OCI-LY7 (cell line): ENCODE measurements at regions not wholly inside any gene's neighbourhood (a gene's known extent, or its start where the extent isn't known, plus 50 kb on each side); places are given as distances from the start of the nearest gene placed in this dataset.

Experiments used
- BruUV-seq: library from RNA; stranded (reverse); fragments of 400-500 nt; replicated peaks from 2 replicates; lab custom pipeline; 2021; lab: Mats Ljungman, UMichigan
- CTCF ChIA-PET: fragments of 300-600 bp; sonication (Branson Sonifier 250); formaldehyde crosslinking; loops from one replicate; lab custom pipeline; 2022; ENCODE audit warnings: antibody characterized with exemption; ENCODE audit not compliant: unreplicated experiment; lab: Charles Lee
- POLR2A ChIA-PET: fragments of 300-600 bp; sonication (Branson Sonifier 250); formaldehyde crosslinking; loops from one replicate; lab custom pipeline; 2022; ENCODE audit warnings: antibody characterized with exemption; lab: Charles Lee
- DNase-seq: peaks from one replicate; pipeline ENCODE4 v3.0.0-alpha.2; 2015; ENCODE audit warnings: low spot score
- H2AFZ ChIP-seq: fragments of 200-600 bp; sonication (generic), shearing (Covaris generic); 2 replicates; pipeline ENCODE4 v1.6.1; 2014; ENCODE audit warnings: mild to moderate bottlenecking, antibody characterized with exemption, low read length, moderate library complexity
- H3K27ac ChIP-seq: fragments of 200-600 bp; sonication (generic); 2 replicates; pipeline ENCODE4 v1.5.1; 2014; ENCODE audit warnings: mixed run types, low read depth, mild to moderate bottlenecking, moderate library complexity, low read length, inconsistent platforms; ENCODE audit not compliant: poor library complexity, severe bottlenecking
- H3K36me3 ChIP-seq: fragments of 200-600 bp; sonication (generic); 2 replicates; pipeline ENCODE4 v1.6.1; 2014; ENCODE audit warnings: mild to moderate bottlenecking, antibody characterized with exemption, low read length, moderate library complexity, mixed read lengths; ENCODE audit not compliant: insufficient read depth
- H3K4me1 ChIP-seq: fragments of 200-600 bp; sonication (generic); 2 replicates; pipeline ENCODE4 v1.5.1; 2014; ENCODE audit warnings: mild to moderate bottlenecking, low read length; ENCODE audit not compliant: insufficient read depth, poor library complexity, severe bottlenecking
- H3K4me2 ChIP-seq: fragments of 200-600 bp; sonication (generic); 2 replicates; pipeline ENCODE4 v1.6.1; 2014; ENCODE audit warnings: mild to moderate bottlenecking, low read length
- H3K4me3 ChIP-seq: fragments of 200-600 bp; sonication (generic); 2 replicates; pipeline ENCODE4 v1.5.1; 2014; ENCODE audit warnings: mild to moderate bottlenecking, low read depth, low read length; ENCODE audit not compliant: poor library complexity, severe bottlenecking
- H3K79me2 ChIP-seq: fragments of 200-600 bp; sonication (generic); 2 replicates; pipeline ENCODE4 v1.6.1; 2016; ENCODE audit warnings: low read depth, mild to moderate bottlenecking, low read length, moderate library complexity, mixed read lengths; ENCODE audit not compliant: insufficient read depth
- H3K9me2 ChIP-seq: fragments of 200-600 bp; sonication (generic); 2 replicates; pipeline ENCODE4 v1.6.1; 2016; ENCODE audit warnings: mild to moderate bottlenecking, low read length, mixed read lengths; ENCODE audit not compliant: insufficient read depth
- H3K9me3 ChIP-seq: fragments of 200-600 bp; sonication (generic); 2 replicates; pipeline ENCODE4 v1.6.1; 2014; ENCODE audit warnings: mild to moderate bottlenecking, mixed run types, low read length, mixed read lengths
- H4K20me1 ChIP-seq: fragments of 200-600 bp; sonication (generic); 2 replicates; pipeline ENCODE4 v1.6.1; 2014; ENCODE audit warnings: mild to moderate bottlenecking, antibody characterized with exemption, low read length, moderate library complexity, mixed read lengths; ENCODE audit not compliant: insufficient read depth
- CTCF ChIP-seq: fragments of 200-600 bp; sonication (generic); conservative IDR thresholded peaks from 2 replicates; pipeline ENCODE4 v1.5.1; 2014; ENCODE audit warnings: mild to moderate bottlenecking, antibody characterized with exemption, low read length, moderate library complexity, mixed read lengths
- EZH2phosphoT487 ChIP-seq: fragments of 200-600 bp; sonication (generic); IDR thresholded peaks from 2 replicates; pipeline ENCODE4 v1.6.1; 2018; ENCODE audit warnings: low read depth, borderline replicate concordance, mild to moderate bottlenecking, mixed run types, antibody characterized with exemption, low read length, moderate library complexity, mixed read lengths
- intact Hi-C: fragments of 100-400 bp; cut with micrococcal nuclease; formaldehyde crosslinking; loops from one replicate; pipeline ENCODE4 v1.10.0; 2022; ENCODE audit not compliant: unreplicated experiment

DNA sequence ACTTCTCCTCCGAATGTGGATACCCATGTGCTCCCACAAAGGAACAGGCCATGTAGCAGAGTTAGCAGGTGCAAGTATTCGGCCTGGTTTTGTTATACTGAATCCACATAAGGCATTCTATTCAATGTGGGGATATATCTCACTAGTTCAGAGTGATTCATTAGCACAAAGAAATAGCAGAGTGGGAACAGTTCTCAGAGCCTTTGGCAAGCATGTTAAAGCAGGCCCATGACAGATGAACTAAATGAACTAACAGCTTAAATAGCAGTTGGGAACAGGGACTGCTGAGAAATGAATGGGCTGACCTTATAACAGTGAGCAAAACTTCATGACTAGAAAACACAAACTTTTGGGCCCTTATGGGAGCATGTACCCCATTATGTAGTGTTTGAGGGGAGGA lies 352.0 kb downstream of the FLRT2 start:
- Histone ChIP-seq H3K4me1 (no peaks in the 10 kb centered on the region), H4K20me1 (no peaks in the 10 kb centered on the region), H3K4me2 (no peak overlapping the region), H2AFZ (no peak overlapping the region), H3K9me3 (no peaks in the 10 kb centered on the region), H3K79me2 (no peaks in the 10 kb centered on the region), H3K9me2 (no peaks in the 10 kb centered on the region), H3K4me3 (no peak overlapping the region), H3K36me3 (no peaks in the 10 kb centered on the region), H3K27ac (no peak overlapping the region)
- intact Hi-C loops: no loop called here
- no peak for DNase-seq
- ChIA-PET POLR2A (no interaction called here), CTCF (no interaction called here)
- no TSS peak for BruUV-seq
- TF ChIP-seq CTCF: no peak
- no peak for TF ChIP-seq EZH2phosphoT487

DNA sequence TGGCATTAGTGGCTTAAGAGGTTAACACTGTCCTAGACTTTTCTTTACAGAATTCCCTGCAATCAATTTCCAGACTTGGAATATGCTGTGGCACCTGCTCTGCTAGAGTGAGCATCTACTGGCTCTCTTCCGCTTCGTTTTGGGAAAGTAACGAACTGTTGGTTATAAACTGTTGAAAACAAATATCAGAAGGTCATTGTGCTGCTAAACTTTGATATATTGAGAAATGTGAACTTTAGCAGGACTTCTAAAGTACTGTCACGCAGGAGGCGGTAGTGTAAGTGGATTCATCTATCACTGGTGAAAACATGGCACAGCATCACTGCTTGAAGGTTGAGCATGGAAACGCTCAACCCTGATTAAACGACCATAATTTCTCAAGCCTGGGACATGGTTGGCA lies 348.9 kb downstream of the FLRT2 start:
- Histone ChIP-seq H3K9me2 (no peaks in the 10 kb centered on the region), H2AFZ (no peak overlapping the region), H3K9me3 (no peaks in the 10 kb centered on the region), H3K4me3 (no peak overlapping the region), H3K4me2 (no peak overlapping the region), H3K36me3 (no peaks in the 10 kb centered on the region), H4K20me1 (no peaks in the 10 kb centered on the region), H3K79me2 (no peaks in the 10 kb centered on the region), H3K27ac (no peak overlapping the region), H3K4me1 (no peaks in the 10 kb centered on the region)
- ChIA-PET POLR2A (interaction anchor here (0.6 kb wide), 1 partner anchor 160 kb away, joined by 3 read pairs; no protein-coding TSS in a partner anchor), CTCF (no interaction called here)
- no peak for DNase-seq
- intact Hi-C loops: no loop called here
- TF ChIP-seq EZH2phosphoT487 (no peak), CTCF (no peak)
- BruUV-seq: no TSS peak

DNA sequence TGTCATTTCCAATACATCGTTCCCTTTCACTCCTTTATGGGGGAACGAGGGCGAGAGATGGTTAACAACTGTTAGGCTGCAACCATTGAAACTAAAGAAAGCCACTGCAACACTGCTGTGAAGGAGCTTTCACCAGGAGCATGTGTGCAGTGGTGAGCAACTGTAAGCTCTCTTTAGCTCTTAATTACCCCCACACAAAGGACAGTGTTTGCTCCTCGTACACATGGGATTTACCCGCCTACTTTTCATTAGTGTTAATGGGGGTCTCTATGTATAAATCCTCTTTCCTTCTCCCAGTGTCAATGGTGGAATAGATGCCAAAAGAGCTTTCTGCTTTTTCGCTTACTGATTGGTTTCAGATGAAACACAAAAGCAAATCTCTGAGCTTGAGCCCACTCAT lies 343.1 kb downstream of the FLRT2 start:
- ChIA-PET CTCF (no interaction called here), POLR2A (no interaction called here)
- Histone ChIP-seq H3K79me2 (no peaks in the 10 kb centered on the region), H4K20me1 (no peaks in the 10 kb centered on the region), H3K9me3 (no peaks in the 10 kb centered on the region), H3K4me1 (no peaks in the 10 kb centered on the region), H3K4me3 (no peak overlapping the region), H3K27ac (no peak overlapping the region), H3K36me3 (no peaks in the 10 kb centered on the region), H3K9me2 (no peaks in the 10 kb centered on the region), H3K4me2 (no peak overlapping the region), H2AFZ (no peak overlapping the region)
- no peak for TF ChIP-seq CTCF
- no peak for TF ChIP-seq EZH2phosphoT487
- no TSS peak for BruUV-seq
- intact Hi-C loops: no loop called here
- no peak for DNase-seq
